OCI-LY7 (cell line): ENCODE measurements at regions not wholly inside any gene's neighbourhood (a gene's known extent, or its start where the extent isn't known, plus 50 kb on each side); places are given as distances from the start of the nearest gene placed in this dataset.
"Not testable (repeated sequence)": the region's sequence is repeated elsewhere in the genome, so short reads cannot be mapped to it uniquely, and the experiment has no call there.

Experiments
- EZH2phosphoT487 ChIP-seq: fragments of 200-600 bp; sonication (generic); IDR thresholded peaks from 2 replicates; pipeline ENCODE4 v1.6.1; 2018; ENCODE audit warnings: low read depth, borderline replicate concordance, mild to moderate bottlenecking, mixed run types, antibody characterized with exemption, low read length, moderate library complexity, mixed read lengths
- TF ChIP-seq, protein P1 (sequence below): fragments of 200-600 bp; sonication (generic); conservative IDR thresholded peaks from 2 replicates; pipeline ENCODE4 v1.5.1; 2014; ENCODE audit warnings: mild to moderate bottlenecking, antibody characterized with exemption, low read length, moderate library complexity, mixed read lengths

- TF ChIP-seq, protein P1, sequence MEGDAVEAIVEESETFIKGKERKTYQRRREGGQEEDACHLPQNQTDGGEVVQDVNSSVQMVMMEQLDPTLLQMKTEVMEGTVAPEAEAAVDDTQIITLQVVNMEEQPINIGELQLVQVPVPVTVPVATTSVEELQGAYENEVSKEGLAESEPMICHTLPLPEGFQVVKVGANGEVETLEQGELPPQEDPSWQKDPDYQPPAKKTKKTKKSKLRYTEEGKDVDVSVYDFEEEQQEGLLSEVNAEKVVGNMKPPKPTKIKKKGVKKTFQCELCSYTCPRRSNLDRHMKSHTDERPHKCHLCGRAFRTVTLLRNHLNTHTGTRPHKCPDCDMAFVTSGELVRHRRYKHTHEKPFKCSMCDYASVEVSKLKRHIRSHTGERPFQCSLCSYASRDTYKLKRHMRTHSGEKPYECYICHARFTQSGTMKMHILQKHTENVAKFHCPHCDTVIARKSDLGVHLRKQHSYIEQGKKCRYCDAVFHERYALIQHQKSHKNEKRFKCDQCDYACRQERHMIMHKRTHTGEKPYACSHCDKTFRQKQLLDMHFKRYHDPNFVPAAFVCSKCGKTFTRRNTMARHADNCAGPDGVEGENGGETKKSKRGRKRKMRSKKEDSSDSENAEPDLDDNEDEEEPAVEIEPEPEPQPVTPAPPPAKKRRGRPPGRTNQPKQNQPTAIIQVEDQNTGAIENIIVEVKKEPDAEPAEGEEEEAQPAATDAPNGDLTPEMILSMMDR = not testable (repeated sequence)
- not testable (repeated sequence) for TF ChIP-seq EZH2phosphoT487
Observed at GRCh38 chr2:228910872-228911271, 360.2 kb downstream of the PID1 start.
